GM23338 (cell line): ENCODE measurements at regions not wholly inside any gene's neighbourhood (a gene's known extent, or its start where the extent isn't known, plus 50 kb on each side); places are given as distances from the start of the nearest gene placed in this dataset.

ENCODE experiments used
- CREB1 ChIP-seq: fragments of 250-450 bp; sonication (Bioruptor Pico); IDR thresholded peaks from 2 replicates; pipeline ENCODE4 v1.5.0; 2020; ENCODE audit warnings: low read depth, mild to moderate bottlenecking, moderate library complexity
- CTCF ChIP-seq, 2 experiments: fragments of 200-600 bp in 1 of 2; sonication (generic) in 1 of 2; conservative IDR thresholded peaks; 2 replicates each; pipeline versions ENCODE4 v1.5.1 to v1.6.1; 2016 to 2017; ENCODE audit warnings: antibody characterized with exemption in 2 of 2, low read depth in 2 of 2, mild to moderate bottlenecking in 2 of 2, moderate library complexity in 1 of 2
- EZH2phosphoT487 ChIP-seq: fragments of 200-600 bp; sonication (generic); IDR thresholded peaks from one replicate; pipeline ENCODE4 v1.8.1; 2018; ENCODE audit warnings: antibody characterized with exemption; ENCODE audit not compliant: unreplicated experiment
- JUNB ChIP-seq: IDR thresholded peaks from one replicate; pipeline ENCODE4 v1.6.1; 2016; ENCODE audit warnings: antibody characterized with exemption; ENCODE audit not compliant: unreplicated experiment
- POLR2AphosphoS5 ChIP-seq: IDR thresholded peaks from 2 replicates; pipeline ENCODE4 v1.6.1; 2016; ENCODE audit warnings: antibody characterized with exemption, low read depth
- STAT1 ChIP-seq: IDR thresholded peaks from one replicate; pipeline ENCODE4 v1.6.1; 2016; ENCODE audit warnings: antibody characterized with exemption; ENCODE audit not compliant: unreplicated experiment
- ZNF114 ChIP-seq: fragments of 250-450 bp; sonication (Bioruptor Pico); IDR thresholded peaks from 2 replicates; pipeline ENCODE4 v1.5.0; 2020; ENCODE audit warnings: mild to moderate bottlenecking, moderate library complexity
- ZNF331 ChIP-seq: fragments of 250-450 bp; sonication (Bioruptor Pico); IDR thresholded peaks from 2 replicates; pipeline ENCODE4 v1.5.0; 2020; ENCODE audit warnings: low read depth, mild to moderate bottlenecking, moderate library complexity
- ZNF462 ChIP-seq: fragments of 250-450 bp; sonication (Bioruptor Pico); IDR thresholded peaks from 2 replicates; pipeline ENCODE4 v1.5.0; 2020; ENCODE audit warnings: mild to moderate bottlenecking, moderate library complexity

GRCh38 chr9:8071445-8071798 lies 271.8 kb upstream of the DMAC1 start (continued):
- no peak for TF ChIP-seq ZNF462 (CRISPR knock-in tag)
- no peak for TF ChIP-seq POLR2AphosphoS5
- no peak for TF ChIP-seq ZNF331 (CRISPR knock-in tag)
- TF ChIP-seq ZNF114 (CRISPR knock-in tag): no peak
- no peak for TF ChIP-seq CREB1 (CRISPR knock-in tag)
- TF ChIP-seq STAT1: no peak
- TF ChIP-seq JUNB: no peak
- no peak for TF ChIP-seq EZH2phosphoT487
- TF ChIP-seq CTCF (conservative IDR thresholded peaks at IDR 0.05; ENCODE audit: low read depth in 2 of 2): no peak
